Midbrain (tissue), 1 donor: ENCODE measurements at regions not wholly inside any gene's neighbourhood (a gene's known extent, or its start where the extent isn't known, plus 50 kb on each side); places are given as distances from the start of the nearest gene placed in this dataset.
"Not testable (repeated sequence)": the region's sequence is repeated elsewhere in the genome, so short reads cannot be mapped to it uniquely, and the experiment has no call there.

Experiments
- DNase-seq: peaks from one replicate; lab custom pipeline; 2025; lab: John Stamatoyannopoulos, UW

DNA sequence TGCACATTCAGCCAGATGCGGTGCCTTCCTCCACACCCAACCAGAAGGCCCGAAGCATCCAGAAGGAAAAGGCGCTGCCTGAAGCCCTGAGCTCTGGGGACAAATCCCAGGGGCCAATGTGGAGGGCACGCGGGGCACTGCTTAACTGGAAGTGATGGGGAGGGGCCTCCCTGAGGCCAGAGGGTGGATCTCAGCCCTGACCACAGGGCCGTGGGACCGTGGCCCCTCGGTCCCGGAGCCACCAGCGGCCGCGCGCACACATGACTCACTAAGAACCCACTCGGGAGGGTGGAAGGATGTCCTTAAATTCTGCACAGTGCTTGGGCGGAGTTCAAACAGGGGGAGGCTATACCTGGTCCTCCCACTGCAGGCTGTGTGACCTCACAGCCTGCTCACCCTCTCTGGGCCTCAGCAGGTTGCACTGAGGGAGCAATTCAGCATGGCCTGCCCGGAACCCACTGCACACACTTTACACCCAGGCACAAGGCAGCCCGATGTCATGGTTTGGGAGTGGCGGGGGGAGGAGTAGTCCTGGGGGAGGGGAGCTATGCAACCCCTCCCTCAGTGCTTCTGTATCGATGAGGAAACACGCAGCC is 89.5 kb downstream of the RFLNA start:
- DNase-seq: no peak

DNA sequence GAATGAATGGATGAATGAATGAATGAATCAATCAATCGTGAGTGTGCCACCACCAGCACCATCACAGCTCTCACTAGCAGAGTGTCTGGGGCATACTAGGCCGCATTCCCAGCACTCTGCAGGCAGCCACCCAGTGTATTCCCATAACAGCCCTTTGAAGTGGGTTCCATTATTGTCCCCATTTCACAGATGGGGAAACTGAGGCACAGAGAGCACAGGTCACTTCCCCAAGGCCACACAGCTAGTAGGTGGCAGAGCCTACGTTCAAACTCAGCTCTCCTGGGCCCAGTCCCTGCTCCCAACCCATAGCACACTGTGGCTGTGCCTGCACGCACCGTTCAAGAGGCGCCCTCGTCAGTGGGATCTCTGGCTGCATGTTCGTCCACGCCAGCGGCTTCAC is 88.1 kb downstream of the RFLNA start:
- DNase-seq: no peak

DNA sequence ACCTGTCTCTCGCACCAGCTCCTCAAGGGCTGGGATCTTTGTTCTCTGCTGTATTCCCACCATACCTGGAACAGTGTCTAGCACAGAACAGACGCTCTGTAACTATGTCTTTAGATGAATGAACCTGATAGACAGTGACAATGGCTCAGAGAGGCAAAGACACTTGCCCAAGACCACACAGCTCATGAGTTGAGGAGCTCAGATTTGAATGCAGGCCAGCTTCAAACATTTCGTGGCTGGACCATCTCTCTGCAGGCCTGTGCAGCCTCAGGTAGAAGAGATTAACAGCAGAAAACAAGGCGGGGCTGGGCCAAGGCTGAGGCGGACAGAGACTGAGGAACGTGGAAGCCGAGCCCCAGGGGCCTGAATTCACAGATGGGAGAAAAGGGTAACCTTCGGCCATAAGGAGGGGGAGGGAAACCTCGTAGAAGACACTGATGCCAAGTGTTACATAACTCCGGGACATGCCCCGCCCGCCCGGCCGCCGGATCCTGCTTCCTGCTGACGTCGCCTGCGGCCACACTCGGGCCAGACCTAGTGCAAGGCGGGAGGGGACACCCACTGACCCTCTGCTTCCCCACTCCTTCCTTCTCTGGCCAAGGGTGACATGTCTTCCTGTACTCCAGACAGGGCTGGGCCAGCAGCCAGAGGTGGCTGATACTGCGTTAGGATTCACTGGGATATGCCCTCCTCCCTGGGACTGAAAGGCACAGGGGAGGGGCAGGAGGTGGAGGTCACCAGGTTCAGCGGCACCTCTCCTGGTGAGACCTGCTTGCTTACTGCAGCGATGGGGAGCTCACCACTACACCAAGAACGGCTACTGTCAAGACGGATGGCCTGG is 86.8 kb downstream of the RFLNA start:
- peak; percentile 79 for DNase-seq

DNA sequence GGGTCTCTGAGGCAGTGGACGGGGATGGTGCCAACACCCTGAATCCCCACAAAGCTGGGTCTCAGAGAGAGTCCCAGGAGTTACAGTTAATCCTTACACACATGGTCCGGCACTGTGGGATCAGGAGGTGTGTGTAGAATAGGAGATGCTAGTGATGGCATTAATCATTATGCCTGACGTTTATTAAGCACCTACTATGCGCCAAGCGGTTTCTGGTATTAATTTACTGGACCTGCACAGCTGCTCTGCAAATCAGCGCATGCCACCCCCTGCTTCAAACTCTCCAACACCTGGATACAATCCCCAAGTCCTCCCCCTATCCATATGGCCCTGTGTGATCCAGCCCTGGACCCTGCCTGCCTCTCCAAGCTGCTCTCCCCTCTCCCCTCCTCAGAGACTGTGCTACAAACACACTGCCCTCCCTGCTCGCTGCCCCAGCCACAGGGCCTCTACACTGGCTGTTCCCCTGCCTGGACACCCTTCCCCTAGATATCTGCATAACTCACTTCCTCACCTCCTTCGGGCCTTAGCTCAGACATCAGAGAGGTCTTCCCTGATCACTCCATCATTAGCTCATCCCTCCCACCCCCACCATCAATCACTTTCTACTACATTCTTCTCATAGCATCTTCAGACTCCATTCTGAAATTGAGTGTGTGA is 86.0 kb downstream of the RFLNA start:
- no peak for DNase-seq

DNA sequence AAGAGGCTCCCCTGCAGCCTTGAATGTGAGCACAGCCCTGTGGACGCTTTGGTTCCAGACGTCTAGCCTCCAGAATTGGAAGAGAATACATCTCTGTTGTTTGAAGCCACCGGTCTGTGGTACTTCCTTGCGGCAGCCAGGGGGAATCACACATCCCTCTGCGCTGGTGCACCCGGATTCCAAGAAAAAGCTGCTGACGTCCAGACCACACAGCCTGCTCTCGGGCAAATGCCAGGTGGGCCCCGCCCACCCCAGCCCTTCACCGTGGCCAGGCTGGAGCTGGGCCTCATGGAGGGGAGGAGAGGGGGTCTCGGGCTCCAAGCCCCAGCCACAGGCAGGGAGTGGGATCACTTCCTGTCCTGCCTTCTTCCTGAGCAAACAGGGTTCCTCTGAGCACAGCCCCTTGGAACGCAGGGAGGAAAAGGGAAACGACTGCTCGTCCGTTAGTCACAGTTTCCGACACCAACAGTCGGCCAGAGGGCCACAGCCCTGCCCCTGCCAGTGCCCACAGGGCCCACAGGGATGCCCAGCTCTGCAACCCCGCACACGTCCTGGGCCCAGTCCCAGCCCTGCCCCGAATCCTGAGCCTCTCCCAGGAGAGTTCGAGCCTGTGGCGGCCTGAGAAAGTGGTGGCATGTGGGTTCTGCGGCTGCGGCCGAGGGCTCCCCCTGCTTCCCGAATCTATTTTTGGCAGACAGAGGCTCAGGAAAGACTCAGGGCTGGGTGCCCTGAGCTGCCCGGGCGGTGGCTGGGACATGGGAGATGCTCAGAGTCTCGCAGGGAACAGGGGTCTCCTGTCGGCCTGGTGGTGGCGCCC is 85.3 kb downstream of the RFLNA start:
- peak; percentile 46 for DNase-seq

DNA sequence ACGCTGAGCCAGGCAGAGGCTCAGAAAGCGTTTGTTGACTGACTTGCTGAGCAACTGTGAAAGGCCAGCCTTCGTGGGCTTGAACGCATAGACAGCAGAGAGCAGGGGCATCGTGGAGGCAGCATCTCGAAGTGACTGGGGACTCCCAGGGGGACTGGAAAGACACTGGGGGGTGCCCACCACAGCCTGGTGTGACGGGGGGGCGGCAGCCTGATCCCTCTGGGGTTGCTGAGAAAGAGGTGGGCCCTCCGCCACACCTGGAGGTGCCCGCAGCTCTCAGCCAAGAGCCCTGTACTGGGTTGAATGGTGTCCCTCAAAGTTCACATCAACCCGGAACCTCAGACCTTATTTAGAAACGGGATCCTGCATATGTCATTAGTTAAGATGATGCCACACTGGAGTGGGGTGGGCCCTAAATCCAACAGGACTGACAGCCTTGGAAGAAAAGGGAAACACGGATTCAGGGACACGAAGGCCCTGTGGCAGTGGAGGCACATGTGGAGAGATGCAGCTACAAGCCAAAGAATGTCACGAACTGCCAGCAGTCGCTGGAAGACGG is 84.6 kb downstream of the RFLNA start:
- DNase-seq: no peak

DNA sequence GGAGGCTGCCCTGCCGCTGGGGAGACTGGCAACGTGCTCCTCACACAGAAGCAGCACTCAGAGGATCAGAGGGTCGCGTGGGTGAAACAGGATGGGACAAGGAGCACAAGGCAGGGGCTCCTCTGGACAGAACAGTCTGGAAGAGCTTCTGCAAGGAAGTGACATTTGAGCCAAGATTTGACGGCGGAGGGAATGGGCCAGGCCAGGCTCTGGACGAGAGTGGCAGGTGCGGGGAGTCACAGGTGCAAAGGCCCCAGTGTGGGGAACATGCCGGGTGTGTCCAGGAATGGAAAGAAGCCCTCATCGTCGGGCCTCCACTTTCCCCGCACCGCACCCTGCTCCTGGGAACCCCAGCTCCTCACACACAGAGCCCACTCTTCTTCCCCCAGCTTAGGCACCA is 84.0 kb downstream of the RFLNA start:
- no peak for DNase-seq

DNA sequence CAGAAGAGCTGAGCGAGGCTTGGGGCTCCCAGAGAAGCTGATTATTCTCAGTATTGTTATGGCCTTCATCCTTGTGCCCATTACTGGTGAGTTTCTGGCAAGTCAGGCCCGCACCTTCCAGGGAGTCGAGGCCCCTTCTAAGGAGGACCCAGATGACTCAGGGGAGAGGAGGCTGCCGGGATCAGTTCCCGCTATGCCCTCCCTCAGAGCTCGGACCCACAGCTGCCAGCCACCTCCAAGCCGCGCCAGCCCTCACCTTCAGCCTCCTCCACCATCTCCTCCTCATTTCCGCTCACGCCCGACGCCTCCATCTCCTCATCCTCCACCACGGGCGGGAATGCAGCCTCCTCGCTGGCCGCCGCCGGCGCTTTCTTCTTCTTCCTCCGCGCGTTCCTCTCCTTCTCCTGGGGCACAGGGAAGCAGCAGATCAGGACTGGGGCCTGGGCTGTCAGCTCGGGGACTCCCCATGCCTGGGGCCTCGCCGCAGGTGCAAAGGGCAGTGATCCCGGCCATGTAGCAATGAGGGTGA is 83.2 kb downstream of the RFLNA start:
- DNase-seq: no peak

DNA sequence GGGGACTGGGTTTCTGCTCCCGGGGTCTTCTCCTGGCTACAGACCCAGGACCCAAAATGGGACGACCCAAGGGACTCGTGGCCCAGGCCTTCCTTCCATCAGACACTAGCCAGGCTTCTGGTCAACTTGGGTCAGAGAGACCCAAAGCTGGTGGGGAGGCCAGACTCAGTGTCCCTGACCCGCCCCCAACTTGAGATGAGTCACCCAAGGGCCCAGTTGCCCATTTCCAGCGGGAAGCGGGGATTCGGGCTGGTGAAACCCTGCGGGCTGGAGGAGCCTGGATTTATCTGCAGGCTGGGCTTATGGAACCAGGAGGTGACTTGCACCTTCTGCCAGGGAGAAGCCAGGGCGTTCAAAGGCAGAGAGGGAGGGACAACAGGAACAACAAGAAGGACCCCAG is 81.5 kb downstream of the RFLNA start:
- no peak for DNase-seq

DNA sequence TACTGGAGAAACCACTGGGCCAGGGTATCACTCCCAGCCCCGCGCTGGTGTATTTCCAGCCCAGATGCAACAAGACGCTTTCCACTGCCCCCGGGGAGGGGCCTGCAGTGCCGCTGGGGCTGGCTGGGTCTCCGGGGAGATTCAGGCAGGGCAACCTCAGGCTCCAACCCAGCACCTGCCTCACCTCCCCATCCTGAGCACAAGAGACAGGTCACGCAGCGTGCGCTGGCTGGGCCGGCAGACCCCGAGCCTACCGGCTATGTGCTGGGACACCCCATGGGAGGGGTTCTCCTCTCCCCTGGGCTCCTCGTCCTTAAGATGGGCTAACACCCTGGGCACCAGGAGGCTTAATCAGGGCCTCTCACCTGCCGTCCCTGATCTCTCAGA is 80.9 kb downstream of the RFLNA start:
- DNase-seq: no peak

DNA sequence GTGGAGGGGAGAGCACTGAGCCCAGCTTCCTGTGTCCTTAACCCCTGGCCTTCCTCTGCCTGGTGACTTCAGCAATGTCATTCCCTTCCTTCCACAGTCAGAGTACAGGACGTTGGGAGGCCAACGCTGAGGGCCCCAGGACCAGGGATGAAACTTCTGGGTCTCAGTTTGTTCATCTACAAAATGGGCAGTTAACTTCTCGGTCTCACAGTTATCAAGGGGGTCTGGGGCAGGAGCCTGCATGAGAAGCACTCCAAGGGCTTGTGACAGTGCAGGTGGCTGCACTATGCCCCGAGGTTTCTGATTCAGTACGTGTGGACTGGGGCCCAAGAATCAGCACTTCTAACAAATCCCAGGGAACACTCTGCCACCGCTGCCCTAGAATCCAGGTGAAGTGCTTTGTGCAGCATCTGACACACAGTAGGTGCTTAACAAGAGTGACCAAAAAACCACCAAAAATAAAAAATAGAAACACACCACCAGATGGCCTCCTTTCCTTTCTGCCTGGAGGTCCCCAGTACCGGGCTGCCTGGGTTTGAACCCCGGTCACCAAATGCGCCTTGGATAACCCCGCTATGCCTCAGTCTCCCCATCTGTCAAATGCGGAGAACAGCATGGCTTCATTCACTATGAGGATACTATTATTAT is 80.4 kb downstream of the RFLNA start:
- no peak for DNase-seq

DNA sequence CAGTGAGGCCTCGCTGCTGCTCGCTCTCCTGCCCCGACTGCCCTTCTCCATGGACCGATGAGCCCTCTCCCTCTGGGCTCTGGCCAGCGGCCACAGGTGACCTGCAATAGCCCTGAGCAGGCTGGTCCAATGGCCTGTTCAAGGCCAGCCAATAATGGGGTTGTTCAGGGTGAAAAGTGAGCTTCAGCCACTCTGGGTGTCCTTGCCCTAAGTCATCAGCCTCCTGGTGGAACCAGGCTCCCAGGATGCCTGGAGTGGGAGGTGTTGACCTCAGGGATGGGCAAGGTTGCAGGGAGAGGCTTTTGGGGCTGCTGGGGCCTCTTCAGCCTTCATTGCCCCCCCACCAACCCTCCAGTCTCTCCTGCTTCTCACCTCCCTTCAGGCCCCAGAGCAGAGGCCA is 79.7 kb downstream of the RFLNA start:
- DNase-seq: no peak

DNA sequence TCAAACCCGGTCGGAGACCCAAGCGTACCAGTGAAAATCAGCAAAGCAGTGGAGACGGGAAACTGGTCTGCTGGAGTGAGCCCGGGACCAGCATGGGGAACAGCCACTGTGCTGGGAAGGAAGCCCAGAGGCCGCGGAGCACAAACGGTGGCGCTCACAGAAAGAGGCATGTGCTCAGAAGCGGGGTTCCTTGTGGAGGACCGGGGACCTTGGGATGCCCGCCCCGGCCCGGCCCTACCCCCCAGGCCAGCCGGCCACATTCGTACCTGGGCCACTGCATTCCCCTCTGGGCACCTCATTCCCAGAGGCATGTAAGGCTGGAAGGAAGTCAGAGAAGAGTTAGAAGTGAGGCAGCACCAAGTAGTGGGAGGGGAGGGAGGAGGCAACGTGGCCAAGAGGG is 79.3 kb downstream of the RFLNA start:
- no peak for DNase-seq

DNA sequence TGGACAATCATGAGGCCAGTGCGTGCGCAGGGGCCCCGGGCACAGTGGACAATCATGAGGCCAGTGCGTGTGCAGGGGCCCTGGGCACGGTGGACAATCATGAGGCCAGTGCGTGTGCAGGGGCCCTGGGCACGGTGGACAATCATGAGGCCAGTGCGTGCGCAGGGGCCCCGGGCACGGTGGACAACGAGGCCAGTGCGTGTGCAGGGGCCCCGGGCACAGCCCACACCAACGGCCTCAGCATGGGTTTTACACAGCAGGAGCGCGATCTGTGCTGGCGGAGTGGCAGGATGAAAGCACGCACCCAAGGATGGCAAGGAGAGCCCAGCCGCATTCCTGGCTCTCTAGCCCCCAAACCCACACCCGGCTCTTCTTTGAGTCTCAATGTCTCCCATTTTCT is 78.8 kb downstream of the RFLNA start:
- DNase-seq: not testable (repeated sequence)

DNA sequence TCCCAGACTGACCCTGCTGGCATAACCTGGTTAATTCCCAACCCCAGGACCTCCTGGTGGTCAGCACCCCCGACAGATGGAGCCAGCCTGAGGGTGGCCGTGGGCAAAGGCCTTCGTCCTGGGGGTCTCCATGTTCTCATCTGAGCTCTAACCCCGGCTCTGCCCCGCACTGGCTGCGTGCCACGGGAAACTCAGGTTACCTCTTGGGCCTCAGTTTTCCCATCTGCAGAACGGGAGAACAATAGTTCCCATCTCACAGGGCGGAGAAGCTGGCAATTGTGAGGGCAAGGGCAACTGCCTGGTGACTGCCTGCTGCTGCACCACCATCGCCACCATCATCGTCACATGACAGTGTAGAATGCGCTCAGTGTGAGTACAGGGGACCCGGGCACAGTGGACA is 77.9 kb downstream of the RFLNA start:
- no peak for DNase-seq

DNA sequence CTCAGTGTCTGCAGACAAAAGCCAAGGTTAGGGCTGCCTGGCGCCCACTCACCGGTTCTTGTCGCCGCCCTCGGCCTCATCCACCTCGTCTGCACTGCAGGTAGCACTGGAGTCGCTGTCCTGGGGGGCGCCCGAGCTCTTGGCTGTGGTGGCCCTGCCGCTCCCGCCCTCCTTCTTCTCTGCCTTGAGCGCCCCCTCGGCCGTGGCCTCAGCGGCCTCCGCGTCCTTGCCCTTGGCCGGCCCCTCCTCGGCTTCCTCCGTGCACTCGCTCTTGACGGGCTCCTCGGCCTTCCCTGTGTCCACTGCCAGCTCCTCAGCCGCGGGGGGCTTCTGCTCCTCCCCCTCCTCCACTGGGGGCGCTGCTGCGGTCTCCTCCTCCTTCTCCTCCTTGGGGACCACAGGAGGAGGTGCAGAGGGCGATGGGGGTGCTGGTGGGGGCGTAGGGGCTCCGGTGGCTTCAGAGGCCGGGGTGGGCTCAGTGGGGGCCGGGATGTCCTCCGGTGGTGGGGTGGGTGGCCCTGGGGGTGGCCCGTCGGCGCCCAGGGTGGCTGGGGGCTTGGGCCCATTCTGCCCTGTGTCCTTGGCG is 77.2 kb downstream of the RFLNA start:
- DNase-seq: no peak

DNA sequence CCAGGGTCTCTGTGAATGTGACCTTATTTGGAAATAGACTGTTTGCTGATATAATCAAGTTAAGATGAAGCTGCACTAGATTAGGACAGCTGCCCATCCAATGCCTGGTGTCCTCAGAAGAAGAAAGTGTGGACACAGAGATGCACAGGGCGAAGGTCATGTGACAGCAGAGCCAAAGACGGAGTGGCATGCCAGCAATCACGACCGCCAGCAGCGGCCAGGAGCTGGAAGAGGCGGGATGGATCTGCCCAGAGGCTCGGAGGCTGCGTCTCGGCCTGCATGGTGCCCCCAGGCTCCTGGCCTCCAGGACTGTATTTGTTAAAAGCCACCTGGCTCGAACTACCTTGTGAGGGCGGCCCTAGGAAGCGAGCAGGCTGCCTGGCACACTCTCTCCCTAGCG is 76.5 kb downstream of the RFLNA start:
- DNase-seq: no peak

DNA sequence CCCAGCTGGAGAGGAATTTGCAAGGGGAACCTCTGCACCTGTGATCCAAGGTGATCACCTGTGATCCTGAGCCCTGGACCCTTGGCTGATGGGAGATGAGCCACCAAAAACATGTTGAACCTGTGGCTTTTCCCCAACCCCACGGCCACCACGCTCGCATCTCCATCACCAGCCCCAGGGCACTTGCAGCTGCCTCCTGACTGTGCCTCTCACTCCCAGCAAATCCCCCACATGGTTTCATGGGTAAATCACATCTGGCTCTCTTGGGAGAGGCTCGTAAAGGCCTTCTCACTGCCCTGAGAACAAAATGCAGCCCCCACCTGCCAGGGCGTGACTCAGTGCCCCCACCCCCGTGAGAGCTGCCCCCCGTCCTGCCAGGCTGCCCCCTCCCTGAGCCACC is 76.0 kb downstream of the RFLNA start:
- DNase-seq: no peak

DNA sequence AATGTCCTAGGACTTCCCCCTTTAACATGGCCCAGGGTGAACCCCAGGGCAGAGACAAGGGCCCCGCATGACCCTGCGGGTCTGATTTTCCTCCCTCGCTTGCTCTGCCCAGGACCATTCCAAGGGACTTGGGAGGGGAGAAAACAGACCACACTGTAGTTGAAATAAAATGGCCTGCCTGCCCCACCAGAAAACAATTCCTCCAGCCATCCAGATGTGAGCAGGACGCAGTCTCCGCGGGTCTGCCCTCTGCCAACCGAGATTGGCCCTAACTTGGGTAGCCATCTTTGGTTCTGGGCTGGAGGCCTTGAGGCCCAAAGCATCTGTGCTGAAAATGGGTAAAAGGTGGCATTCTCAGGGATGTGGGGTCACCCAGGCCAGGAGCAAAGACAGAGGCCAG is 75.5 kb downstream of the RFLNA start:
- DNase-seq: no peak

DNA sequence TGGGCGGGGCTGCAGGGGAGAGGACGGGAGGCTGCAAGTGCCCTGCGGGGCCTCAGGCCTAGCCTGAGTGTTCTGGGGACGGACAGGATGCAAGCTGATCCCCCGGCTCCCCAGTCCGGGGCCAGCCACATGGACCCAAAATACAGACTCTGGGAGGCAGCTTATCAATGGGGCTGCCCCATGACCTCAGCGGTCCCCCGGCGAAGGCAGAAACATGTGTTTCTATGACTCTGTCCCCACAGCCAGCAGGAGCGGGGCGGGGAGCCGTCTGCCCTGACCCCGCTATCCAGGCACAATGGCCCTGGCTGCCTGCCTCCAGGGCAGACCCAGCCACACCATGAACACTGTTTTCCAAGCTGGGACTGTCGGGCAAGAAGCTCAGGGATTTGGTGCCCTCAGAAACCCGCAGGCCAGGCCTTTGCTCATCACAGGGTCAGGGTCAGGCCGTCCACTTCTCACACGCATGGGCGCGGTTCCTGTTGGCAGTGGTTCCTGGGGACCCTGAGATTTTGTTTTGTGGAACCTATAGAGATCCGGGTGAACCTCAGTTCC is 75.0 kb downstream of the RFLNA start:
- peak; percentile 79 for DNase-seq
